ENCODE measurements at regions not wholly inside any gene's neighbourhood (a gene's known extent, or its start where the extent isn't known, plus 50 kb on each side); places are given as distances from the start of the nearest gene placed in this dataset.

DNA sequence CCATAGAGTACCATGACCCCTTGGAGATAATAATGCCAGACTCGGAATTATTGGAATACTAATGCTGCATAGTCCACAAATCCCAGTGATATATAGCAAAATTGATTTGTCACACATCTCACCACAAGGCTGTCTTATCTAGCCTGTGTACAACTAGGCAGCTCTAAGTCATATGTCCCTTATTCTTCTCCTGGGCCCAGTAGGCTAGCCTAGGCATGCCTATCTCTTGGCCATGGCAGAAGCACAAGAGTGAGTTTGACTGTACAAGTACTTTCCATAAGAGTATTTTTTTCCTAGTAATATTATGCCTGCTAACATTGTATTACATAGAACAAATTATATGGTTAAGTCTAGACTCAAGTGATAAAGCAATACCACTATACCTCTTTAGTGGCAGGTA lies 1122.1 kb upstream of the SEL1L start:
- no peak for TF ChIP-seq CTCF (IDR thresholded peaks at IDR 0.05)
- TF ChIP-seq POLR2AphosphoS5 (IDR thresholded peaks at IDR 0.05) = no peak
- TF ChIP-seq EP300 (IDR thresholded peaks at IDR 0.05) = no peak
- TF ChIP-seq POLR2A (IDR thresholded peaks at IDR 0.05) = no peak

Data from sigmoid colon (tissue), 4 donors.